DOHH2 (cell line): ENCODE measurements at regions not wholly inside any gene's neighbourhood (a gene's known extent, or its start where the extent isn't known, plus 50 kb on each side); places are given as distances from the start of the nearest gene placed in this dataset.

ENCODE experiments used
- H3F3A ChIP-seq: fragments of 200-600 bp; sonication (generic), shearing (Covaris generic); 2 replicates; pipeline ENCODE4 v1.6.0; 2016; ENCODE audit warnings: antibody characterized with exemption, mild to moderate bottlenecking; ENCODE audit not compliant: control insufficient read depth, insufficient read depth
- H3K27ac ChIP-seq: fragments of 200-600 bp; sonication (generic); 2 replicates; pipeline ENCODE4 v1.5.1; 2014; ENCODE audit warnings: low read depth, mild to moderate bottlenecking, low read length, moderate library complexity
- H3K27me3 ChIP-seq: fragments of 200-600 bp; sonication (generic); 2 replicates; pipeline ENCODE4 v1.6.1; 2014; ENCODE audit warnings: mild to moderate bottlenecking, low read length, mixed read lengths; ENCODE audit not compliant: control insufficient read depth
- H3K36me3 ChIP-seq: fragments of 200-600 bp; sonication (generic); 2 replicates; pipeline ENCODE4 v1.6.1; 2014; ENCODE audit warnings: mild to moderate bottlenecking, low read length, moderate library complexity, mixed read lengths; ENCODE audit not compliant: control insufficient read depth
- H3K4me1 ChIP-seq: fragments of 200-600 bp; sonication (generic); 2 replicates; pipeline ENCODE4 v1.6.1; 2014; ENCODE audit warnings: mild to moderate bottlenecking, low read length, mixed read lengths; ENCODE audit not compliant: control insufficient read depth
- H3K4me2 ChIP-seq: fragments of 200-600 bp; sonication (generic); 2 replicates; pipeline ENCODE4 v1.6.0; 2014; ENCODE audit warnings: mild to moderate bottlenecking, low read length, moderate library complexity
- H3K4me3 ChIP-seq: fragments of 200-600 bp; sonication (generic); 2 replicates; pipeline ENCODE4 v1.5.1; 2014; ENCODE audit warnings: mild to moderate bottlenecking, low read length, mixed read lengths
- H3K79me2 ChIP-seq: fragments of 200-600 bp; sonication (generic); 2 replicates; pipeline ENCODE4 v1.6.1; 2014; ENCODE audit warnings: mild to moderate bottlenecking, low read length, mixed read lengths; ENCODE audit not compliant: control insufficient read depth
- H3K9me2 ChIP-seq: fragments of 200-600 bp; sonication (generic); replicated peaks from 2 replicates; pipeline ENCODE4 v1.6.1; 2014; ENCODE audit warnings: mild to moderate bottlenecking, low read length, mixed read lengths; ENCODE audit not compliant: control insufficient read depth
- H3K9me3 ChIP-seq: fragments of 200-600 bp; sonication (generic); 2 replicates; pipeline ENCODE4 v1.6.1; 2014; ENCODE audit warnings: antibody characterized with exemption, low read length, mixed read lengths; ENCODE audit not compliant: control insufficient read depth, insufficient read depth
- H4K20me1 ChIP-seq: fragments of 200-600 bp; sonication (generic); 2 replicates; pipeline ENCODE4 v1.6.0; 2014; ENCODE audit warnings: low read depth, mild to moderate bottlenecking, antibody characterized with exemption, low read length, moderate library complexity; ENCODE audit not compliant: control insufficient read depth, insufficient read depth
- EZH2phosphoT487 ChIP-seq: fragments of 200-600 bp; sonication (generic); IDR thresholded peaks from 2 replicates; pipeline ENCODE4 v1.6.1; 2017; ENCODE audit warnings: borderline replicate concordance, mild to moderate bottlenecking, antibody characterized with exemption, low read length, moderate library complexity, mixed read lengths
- TF ChIP-seq, protein P1 (sequence below): fragments of 200-600 bp; sonication (generic); IDR thresholded peaks from one replicate; pipeline ENCODE4 v1.5.1; 2014; ENCODE audit warnings: antibody characterized with exemption, mild to moderate bottlenecking, low read depth, low read length; ENCODE audit not compliant: poor library complexity, severe bottlenecking

GRCh38 chr6:63426844-63427243, 107.1 kb upstream of the LGSN start:
- Histone ChIP-seq H3K9me2 (no peaks in the 10 kb centered on the region), H3K4me3 (no peak overlapping the region), H3K4me2 (no peak overlapping the region), H3K36me3 (no peaks in the 10 kb centered on the region), H3F3A (no peaks in the 10 kb centered on the region), H3K4me1 (no peaks in the 10 kb centered on the region), H3K9me3 (no peaks in the 10 kb centered on the region), H3K27me3 (no peaks in the 10 kb centered on the region), H4K20me1 (no peaks in the 10 kb centered on the region), H3K79me2 (no peaks in the 10 kb centered on the region), H3K27ac (no peak overlapping the region)
- TF ChIP-seq, protein P1, sequence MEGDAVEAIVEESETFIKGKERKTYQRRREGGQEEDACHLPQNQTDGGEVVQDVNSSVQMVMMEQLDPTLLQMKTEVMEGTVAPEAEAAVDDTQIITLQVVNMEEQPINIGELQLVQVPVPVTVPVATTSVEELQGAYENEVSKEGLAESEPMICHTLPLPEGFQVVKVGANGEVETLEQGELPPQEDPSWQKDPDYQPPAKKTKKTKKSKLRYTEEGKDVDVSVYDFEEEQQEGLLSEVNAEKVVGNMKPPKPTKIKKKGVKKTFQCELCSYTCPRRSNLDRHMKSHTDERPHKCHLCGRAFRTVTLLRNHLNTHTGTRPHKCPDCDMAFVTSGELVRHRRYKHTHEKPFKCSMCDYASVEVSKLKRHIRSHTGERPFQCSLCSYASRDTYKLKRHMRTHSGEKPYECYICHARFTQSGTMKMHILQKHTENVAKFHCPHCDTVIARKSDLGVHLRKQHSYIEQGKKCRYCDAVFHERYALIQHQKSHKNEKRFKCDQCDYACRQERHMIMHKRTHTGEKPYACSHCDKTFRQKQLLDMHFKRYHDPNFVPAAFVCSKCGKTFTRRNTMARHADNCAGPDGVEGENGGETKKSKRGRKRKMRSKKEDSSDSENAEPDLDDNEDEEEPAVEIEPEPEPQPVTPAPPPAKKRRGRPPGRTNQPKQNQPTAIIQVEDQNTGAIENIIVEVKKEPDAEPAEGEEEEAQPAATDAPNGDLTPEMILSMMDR: no peak
- TF ChIP-seq EZH2phosphoT487: no peak

DNA sequence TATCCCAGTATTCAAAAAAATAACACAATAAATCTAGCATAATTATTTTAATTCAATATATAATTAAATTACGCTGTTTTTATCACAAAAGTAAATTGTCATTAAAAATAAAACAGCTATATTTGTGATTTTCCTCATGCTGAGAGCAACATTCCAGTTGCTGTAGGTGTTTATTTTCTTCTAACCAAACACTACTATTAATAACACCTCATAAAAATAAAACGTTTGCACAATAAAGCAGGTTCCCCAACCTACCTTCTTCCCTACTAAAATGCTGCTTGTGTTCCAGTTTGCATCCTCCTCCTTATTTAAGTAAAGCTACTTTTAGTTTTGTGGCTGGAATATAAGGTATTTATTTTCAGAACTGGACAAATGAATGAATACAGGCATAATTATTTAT, 108.2 kb upstream of the LGSN start:
- TF ChIP-seq EZH2phosphoT487: no peak
- TF ChIP-seq, protein P1: no peak
- no peaks in the 10 kb centered on the region for H4K20me1 ChIP-seq
- H3K36me3 ChIP-seq: no peaks in the 10 kb centered on the region
- no peaks in the 10 kb centered on the region for H3F3A ChIP-seq
- no peaks in the 10 kb centered on the region for H3K27me3 ChIP-seq
- H3K4me2 ChIP-seq: no peak overlapping the region
- H3K79me2 ChIP-seq: no peaks in the 10 kb centered on the region
- H3K27ac ChIP-seq: no peak overlapping the region
- H3K9me3 ChIP-seq: no peaks in the 10 kb centered on the region
- H3K4me3 ChIP-seq: no peak overlapping the region
- no peaks in the 10 kb centered on the region for H3K4me1 ChIP-seq
- H3K9me2 ChIP-seq: no peaks in the 10 kb centered on the region

DNA sequence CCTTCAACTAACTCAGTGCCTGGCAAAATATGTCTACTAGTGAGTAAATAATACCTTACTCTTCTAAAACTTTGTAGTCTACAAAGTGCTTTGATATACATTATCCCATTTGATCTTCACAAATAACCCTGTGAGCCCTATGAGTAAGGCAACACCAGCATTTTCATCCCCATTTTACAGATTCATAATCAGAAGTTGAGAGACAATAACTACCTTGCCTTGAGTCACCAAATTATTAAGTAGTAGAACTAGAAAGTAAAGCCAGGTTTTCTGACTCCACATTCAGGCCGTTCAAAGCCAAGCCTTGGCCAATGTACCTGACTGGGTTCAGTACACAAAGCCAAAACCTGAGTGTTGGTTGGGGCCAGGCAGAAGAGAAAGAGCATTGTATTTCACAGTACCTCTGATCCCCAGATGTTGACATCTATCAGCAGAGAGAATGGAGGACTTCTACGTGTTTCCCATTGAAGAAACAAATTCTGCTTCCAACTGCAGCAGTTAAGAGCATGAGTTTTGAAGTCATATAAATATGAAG, 111.3 kb upstream of the LGSN start:
- H3K79me2 ChIP-seq: no peaks in the 10 kb centered on the region
- H4K20me1 ChIP-seq: no peaks in the 10 kb centered on the region
- no peaks in the 10 kb centered on the region for H3F3A ChIP-seq
- no peaks in the 10 kb centered on the region for H3K9me2 ChIP-seq
- no peak overlapping the region for H3K4me3 ChIP-seq
- TF ChIP-seq, protein P1: no peak
- TF ChIP-seq EZH2phosphoT487: no peak
- H3K27me3 ChIP-seq: no peaks in the 10 kb centered on the region
- no peak overlapping the region for H3K27ac ChIP-seq
- H3K9me3 ChIP-seq: no peaks in the 10 kb centered on the region
- H3K4me1 ChIP-seq: no peaks in the 10 kb centered on the region
- H3K36me3 ChIP-seq: no peaks in the 10 kb centered on the region
- H3K4me2 ChIP-seq: no peak overlapping the region
